Smooth muscle cell (in vitro differentiated cells): ENCODE measurements at regions not wholly inside any gene's neighbourhood (a gene's known extent, or its start where the extent isn't known, plus 50 kb on each side); places are given as distances from the start of the nearest gene placed in this dataset.

ENCODE experiments used
- DNase-seq: peaks from one replicate; lab custom pipeline; 2025; ENCODE audit not compliant: unreplicated experiment; lab: John Stamatoyannopoulos, UW
- H2AFZ ChIP-seq: fragments of 200-600 bp; sonication (generic); 2 replicates; pipeline ENCODE4 v1.6.0; 2016; ENCODE audit warnings: antibody characterized with exemption, low read depth, mild to moderate bottlenecking
- H3F3A ChIP-seq: fragments of 200-600 bp; sonication (generic); 2 replicates; pipeline ENCODE4 v1.6.0; 2017; ENCODE audit warnings: antibody characterized with exemption, low read depth
- H3K27ac ChIP-seq: fragments of 200-600 bp; sonication (generic); 2 replicates; pipeline ENCODE4 v1.5.1; 2016; ENCODE audit warnings: low read depth, mild to moderate bottlenecking
- H3K27me3 ChIP-seq: fragments of 200-600 bp; sonication (generic); 2 replicates; pipeline ENCODE4 v1.6.1; 2016; ENCODE audit warnings: low read depth, mild to moderate bottlenecking
- H3K36me3 ChIP-seq: fragments of 200-600 bp; sonication (generic); 2 replicates; pipeline ENCODE4 v1.5.1; 2016; ENCODE audit warnings: low read depth
- H3K4me1 ChIP-seq: fragments of 200-600 bp; sonication (generic); 2 replicates; pipeline ENCODE4 v1.5.1; 2016; ENCODE audit warnings: low read depth
- H3K4me2 ChIP-seq: fragments of 200-600 bp; sonication (generic); 2 replicates; pipeline ENCODE4 v1.6.0; 2016; ENCODE audit warnings: mild to moderate bottlenecking
- H3K4me3 ChIP-seq: fragments of 200-600 bp; sonication (generic); 2 replicates; pipeline ENCODE4 v1.5.1; 2016; ENCODE audit warnings: mild to moderate bottlenecking
- H3K79me2 ChIP-seq: fragments of 200-600 bp; sonication (generic); 2 replicates; pipeline ENCODE4 v1.6.0; 2016; ENCODE audit warnings: low read depth, mild to moderate bottlenecking
- H3K9ac ChIP-seq: fragments of 200-600 bp; sonication (generic); 2 replicates; pipeline ENCODE4 v1.6.0; 2016; ENCODE audit warnings: low read depth
- H3K9me3 ChIP-seq: fragments of 200-600 bp; sonication (generic); replicated peaks from 2 replicates; pipeline ENCODE4 v1.5.1; 2016; ENCODE audit warnings: low read depth
- H4K20me1 ChIP-seq: fragments of 200-600 bp; sonication (generic); 2 replicates; pipeline ENCODE4 v1.6.0; 2016; ENCODE audit warnings: low read depth
- CTCF ChIP-seq: fragments of 200-600 bp; sonication (generic); IDR thresholded peaks from 2 replicates; pipeline ENCODE4 v1.5.1; 2017; ENCODE audit warnings: borderline replicate concordance, mild to moderate bottlenecking, antibody characterized with exemption; ENCODE audit not compliant: insufficient read depth, poor library complexity, severe bottlenecking
- WGBS: methylation state at CpG from one replicate; pipeline ENCODE4 v1.1.7; 2016; ENCODE audit warnings: low lambda C conversion rate; 5-methylcytosine and 5-hydroxymethylcytosine counted together

GRCh38 chr1:55876276-55877060 is 661.3 kb upstream of the USP24 start:
- H3K4me3 ChIP-seq, result no peak overlapping the region
- no peaks in the 10 kb centered on the region for H3F3A ChIP-seq
- H3K4me1 ChIP-seq, result no peaks in the 10 kb centered on the region
- no peaks in the 10 kb centered on the region for H3K27me3 ChIP-seq
- H3K36me3 ChIP-seq, result no peaks in the 10 kb centered on the region
- no peak overlapping the region for H3K27ac ChIP-seq
- H4K20me1 ChIP-seq, result no peaks in the 10 kb centered on the region
- no peak for DNase-seq
- WGBS, result 95% methylated on average over 1 of the region's 1 CpG
- H3K79me2 ChIP-seq, result no peaks in the 10 kb centered on the region
- no peaks in the 10 kb centered on the region for H3K9me3 ChIP-seq
- H2AFZ ChIP-seq, result no peak overlapping the region
- no peak for TF ChIP-seq CTCF
- H3K9ac ChIP-seq, result no peak overlapping the region
- no peak overlapping the region for H3K4me2 ChIP-seq

- no peak for DNase-seq
- peaks cover 13% of the 10 kb centered on the region for H3K4me1 ChIP-seq
- TF ChIP-seq CTCF, result no peak
Observed at GRCh38 chr1:55870106-55870505, 654.9 kb upstream of the USP24 start.

DNA sequence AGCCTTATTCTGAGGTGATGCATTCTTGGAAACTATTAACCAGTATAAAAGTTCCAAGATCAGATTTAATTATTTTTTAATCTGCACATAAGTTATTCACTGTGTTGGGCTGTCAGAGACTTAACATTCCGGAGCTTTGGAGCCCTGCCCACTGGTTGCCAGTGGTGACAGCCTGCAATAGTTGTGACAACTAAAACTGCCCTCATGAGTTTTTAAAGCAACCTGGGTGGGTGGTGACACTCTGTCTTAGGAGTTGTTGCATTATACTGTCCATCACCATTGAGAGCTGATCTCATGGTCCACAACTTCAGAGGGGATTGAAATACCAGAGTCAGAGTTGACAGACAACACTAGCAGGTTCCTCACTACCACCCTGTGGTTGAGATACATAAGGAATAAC is 653.9 kb upstream of the USP24 start:
- Histone ChIP-seq H3K9ac (no peak overlapping the region), H3K9me3 (no peaks in the 10 kb centered on the region), H3K36me3 (no peaks in the 10 kb centered on the region), H3K79me2 (no peaks in the 10 kb centered on the region), H3K27me3 (no peaks in the 10 kb centered on the region), H2AFZ (no peak overlapping the region), H3K4me3 (no peak overlapping the region), H3K27ac (peak overlapping the region; percentile 13), H3F3A (peaks cover 10% of the 10 kb centered on the region), H3K4me1 (peaks cover 13% of the 10 kb centered on the region), H4K20me1 (no peaks in the 10 kb centered on the region), H3K4me2 (no peak overlapping the region)
- no peak for DNase-seq
- no peak for TF ChIP-seq CTCF
- 55% methylated on average over 1 of the region's 1 CpG for WGBS

More at GRCh38 chr1:55870106-55870505, 654.9 kb upstream of the USP24 start:
- H3K9me3 ChIP-seq, result no peaks in the 10 kb centered on the region
- no peaks in the 10 kb centered on the region for H3K36me3 ChIP-seq
- H3K27me3 ChIP-seq, result no peaks in the 10 kb centered on the region
- H3K27ac ChIP-seq, result peak overlapping the region; percentile 13
- no peak overlapping the region for H3K4me2 ChIP-seq
- no peaks in the 10 kb centered on the region for H3K79me2 ChIP-seq
- no peak overlapping the region for H2AFZ ChIP-seq
- no peaks in the 10 kb centered on the region for H4K20me1 ChIP-seq
- no peak overlapping the region for H3K4me3 ChIP-seq
- peaks cover 5% of the 10 kb centered on the region for H3F3A ChIP-seq
- H3K9ac ChIP-seq, result no peak overlapping the region

- 0% methylated on average over 2 of the region's 2 CpGs for WGBS
- Histone ChIP-seq H3K4me1 (peaks cover 13% of the 10 kb centered on the region), H3K79me2 (no peaks in the 10 kb centered on the region), H3K4me2 (peak overlapping the region; percentile 1), H3K36me3 (no peaks in the 10 kb centered on the region), H3K4me3 (no peak overlapping the region), H2AFZ (no peak overlapping the region), H4K20me1 (no peaks in the 10 kb centered on the region), H3K27me3 (no peaks in the 10 kb centered on the region), H3K9ac (no peak overlapping the region), H3K27ac (peak overlapping the region; percentile 21), H3K9me3 (no peaks in the 10 kb centered on the region), H3F3A (peaks cover 15% of the 10 kb centered on the region)
- DNase-seq, result no peak
- no peak for TF ChIP-seq CTCF
Observed at GRCh38 chr1:55868026-55868425, 652.9 kb upstream of the USP24 start.
